ENCODE measurements at regions not wholly inside any gene's neighbourhood (a gene's known extent, or its start where the extent isn't known, plus 50 kb on each side); places are given as distances from the start of the nearest gene placed in this dataset.

DNA sequence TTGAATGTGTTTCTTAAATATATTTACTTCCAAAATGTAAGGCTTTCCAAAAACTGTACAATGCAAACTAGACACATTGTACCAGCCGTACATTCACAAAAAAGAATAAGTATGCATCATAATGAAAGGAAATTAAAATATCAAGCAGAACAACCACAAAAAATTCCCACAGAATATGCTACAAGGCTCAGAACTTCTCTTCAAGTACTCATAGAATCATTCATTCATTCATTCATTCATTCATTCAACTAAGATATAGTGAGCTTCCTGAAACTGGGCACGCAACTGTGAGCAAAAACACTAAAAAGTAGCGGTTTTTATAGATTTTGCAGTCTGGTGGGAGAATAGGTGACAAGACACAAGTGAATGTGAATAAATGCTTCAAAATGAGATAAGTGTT is 690.1 kb downstream of the KCNA4 start:
- TF ChIP-seq, protein P1, sequence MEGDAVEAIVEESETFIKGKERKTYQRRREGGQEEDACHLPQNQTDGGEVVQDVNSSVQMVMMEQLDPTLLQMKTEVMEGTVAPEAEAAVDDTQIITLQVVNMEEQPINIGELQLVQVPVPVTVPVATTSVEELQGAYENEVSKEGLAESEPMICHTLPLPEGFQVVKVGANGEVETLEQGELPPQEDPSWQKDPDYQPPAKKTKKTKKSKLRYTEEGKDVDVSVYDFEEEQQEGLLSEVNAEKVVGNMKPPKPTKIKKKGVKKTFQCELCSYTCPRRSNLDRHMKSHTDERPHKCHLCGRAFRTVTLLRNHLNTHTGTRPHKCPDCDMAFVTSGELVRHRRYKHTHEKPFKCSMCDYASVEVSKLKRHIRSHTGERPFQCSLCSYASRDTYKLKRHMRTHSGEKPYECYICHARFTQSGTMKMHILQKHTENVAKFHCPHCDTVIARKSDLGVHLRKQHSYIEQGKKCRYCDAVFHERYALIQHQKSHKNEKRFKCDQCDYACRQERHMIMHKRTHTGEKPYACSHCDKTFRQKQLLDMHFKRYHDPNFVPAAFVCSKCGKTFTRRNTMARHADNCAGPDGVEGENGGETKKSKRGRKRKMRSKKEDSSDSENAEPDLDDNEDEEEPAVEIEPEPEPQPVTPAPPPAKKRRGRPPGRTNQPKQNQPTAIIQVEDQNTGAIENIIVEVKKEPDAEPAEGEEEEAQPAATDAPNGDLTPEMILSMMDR (IDR thresholded peaks at IDR 0.05; ENCODE audit: control extremely low read depth, extremely low read depth, low read depth, missing control alignments) = no peak
- no peak for DNase-seq (ENCODE audit: extremely low spot score)
- CTCF ChIA-PET = interaction anchor here (2.3 to 4.5 kb wide), 2 partner anchors 17 to 1627 kb away, joined by 8 to 20 read pairs; partner anchors contain the start of gene BDNF
- POLR2A ChIA-PET = no interaction called here

DNA sequence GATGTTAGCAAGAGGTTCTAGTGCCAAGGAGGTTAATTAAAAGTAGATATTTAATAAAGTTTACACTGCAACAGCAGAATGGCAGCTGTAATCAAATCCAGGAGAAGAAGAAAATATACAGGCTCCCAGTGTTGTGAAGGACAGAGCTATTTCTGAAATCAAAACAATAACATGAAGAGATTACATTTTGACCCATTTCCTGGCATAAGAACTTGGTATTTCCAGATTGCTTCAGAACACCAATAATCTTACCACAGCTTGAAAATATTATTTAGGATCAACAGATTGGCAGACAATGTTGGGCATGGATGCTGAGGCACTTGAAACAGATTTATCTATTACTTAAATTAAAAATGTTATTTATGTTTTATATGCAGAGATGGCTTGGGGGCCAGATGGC is 692.5 kb downstream of the KCNA4 start:
- no peak for DNase-seq (ENCODE audit: extremely low spot score)
- TF ChIP-seq, protein P1 (IDR thresholded peaks at IDR 0.05; ENCODE audit: control extremely low read depth, extremely low read depth, low read depth, missing control alignments) = no peak
- ChIA-PET CTCF (interaction anchor here (1.1 to 4.5 kb wide), 3 partner anchors 8 to 1625 kb away, joined by 3 to 20 read pairs (median 6); partner anchors contain the start of gene BDNF), POLR2A (no interaction called here)

- TF ChIP-seq, protein P1 (IDR thresholded peaks at IDR 0.05; ENCODE audit: control extremely low read depth, extremely low read depth, low read depth, missing control alignments) = no peak
- no peak for DNase-seq (ENCODE audit: extremely low spot score)
- ChIA-PET POLR2A (no interaction called here), CTCF (interaction anchor here (0.9 to 2.3 kb wide), 3 partner anchors 13 to 1623 kb away, joined by 3 to 10 read pairs (median 3); no protein-coding TSS in a partner anchor)
Measured at GRCh38 chr11:29321293-29322132, 695.3 kb downstream of the KCNA4 start.

DNA sequence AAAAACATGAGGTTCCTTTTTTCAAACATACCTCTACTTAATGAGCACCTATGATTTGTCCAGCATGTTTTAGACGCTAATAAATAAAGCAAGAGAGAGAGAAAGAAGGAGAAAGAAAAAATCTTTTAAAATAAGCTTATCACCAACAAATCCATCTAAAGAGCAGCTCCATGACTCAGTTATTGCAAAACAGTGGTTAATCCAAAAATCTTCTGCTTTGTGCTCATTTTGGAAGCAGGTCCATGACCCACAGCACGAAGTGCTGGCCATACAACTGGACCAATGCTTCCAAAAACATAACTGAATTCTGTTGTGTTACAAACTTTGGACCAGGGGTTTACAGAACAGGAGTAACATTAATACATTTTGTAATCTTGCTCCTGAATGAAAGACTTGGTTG is 696.6 kb downstream of the KCNA4 start:
- TF ChIP-seq, protein P1 (IDR thresholded peaks at IDR 0.05; ENCODE audit: control extremely low read depth, extremely low read depth, low read depth, missing control alignments) = no peak

GRCh38 chr11:29319210-29319609 is 697.6 kb downstream of the KCNA4 start:
- TF ChIP-seq, protein P1 (IDR thresholded peaks at IDR 0.05; ENCODE audit: control extremely low read depth, extremely low read depth, low read depth, missing control alignments) = no peak
- no peak for DNase-seq (ENCODE audit: extremely low spot score)
- CTCF ChIA-PET = interaction anchor here (0.8 to 2.3 kb wide), 3 partner anchors 10 to 26 kb away, joined by 3 to 10 read pairs (median 4); no protein-coding TSS in a partner anchor
- POLR2A ChIA-PET = no interaction called here

More for the DNA sequence above, 696.6 kb downstream of the KCNA4 start:
- DNase-seq (ENCODE audit: extremely low spot score) = no peak
- POLR2A ChIA-PET = no interaction called here
- CTCF ChIA-PET = interaction anchor here (0.9 to 2.3 kb wide), 6 partner anchors 9 to 1621 kb away, joined by 3 to 10 read pairs (median 3); no protein-coding TSS in a partner anchor

- CTCF ChIA-PET = no interaction called here
- TF ChIP-seq, protein P1 (IDR thresholded peaks at IDR 0.05; ENCODE audit: control extremely low read depth, extremely low read depth, low read depth, missing control alignments) = no peak
- POLR2A ChIA-PET = no interaction called here
- no peak for DNase-seq (ENCODE audit: extremely low spot score)
Measured at GRCh38 chr11:29318134-29318845, 698.5 kb downstream of the KCNA4 start.

Data from GM10248 (cell line).